ENCODE measurements at regions not wholly inside any gene's neighbourhood (a gene's known extent, or its start where the extent isn't known, plus 50 kb on each side); places are given as distances from the start of the nearest gene placed in this dataset.

- H3K27ac ChIP-seq, result no peak overlapping the region
- TF ChIP-seq, protein P1, sequence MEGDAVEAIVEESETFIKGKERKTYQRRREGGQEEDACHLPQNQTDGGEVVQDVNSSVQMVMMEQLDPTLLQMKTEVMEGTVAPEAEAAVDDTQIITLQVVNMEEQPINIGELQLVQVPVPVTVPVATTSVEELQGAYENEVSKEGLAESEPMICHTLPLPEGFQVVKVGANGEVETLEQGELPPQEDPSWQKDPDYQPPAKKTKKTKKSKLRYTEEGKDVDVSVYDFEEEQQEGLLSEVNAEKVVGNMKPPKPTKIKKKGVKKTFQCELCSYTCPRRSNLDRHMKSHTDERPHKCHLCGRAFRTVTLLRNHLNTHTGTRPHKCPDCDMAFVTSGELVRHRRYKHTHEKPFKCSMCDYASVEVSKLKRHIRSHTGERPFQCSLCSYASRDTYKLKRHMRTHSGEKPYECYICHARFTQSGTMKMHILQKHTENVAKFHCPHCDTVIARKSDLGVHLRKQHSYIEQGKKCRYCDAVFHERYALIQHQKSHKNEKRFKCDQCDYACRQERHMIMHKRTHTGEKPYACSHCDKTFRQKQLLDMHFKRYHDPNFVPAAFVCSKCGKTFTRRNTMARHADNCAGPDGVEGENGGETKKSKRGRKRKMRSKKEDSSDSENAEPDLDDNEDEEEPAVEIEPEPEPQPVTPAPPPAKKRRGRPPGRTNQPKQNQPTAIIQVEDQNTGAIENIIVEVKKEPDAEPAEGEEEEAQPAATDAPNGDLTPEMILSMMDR (IDR thresholded peaks at IDR 0.05), result no peak
- no peak for TF ChIP-seq POLR2A (IDR thresholded peaks at IDR 0.05)
- H3K27me3 ChIP-seq, result no peaks in the 10 kb centered on the region
- DNase-seq, result no peak
- H3K9me3 ChIP-seq, result no peaks in the 10 kb centered on the region
- H3K36me3 ChIP-seq (ENCODE audit: low read depth, missing control alignments), result no peaks in the 10 kb centered on the region
- no peaks in the 10 kb centered on the region for H3K4me1 ChIP-seq
- no peak overlapping the region for H3K4me3 ChIP-seq
- WGBS, 2 donors, result 91 to 96% methylated on average over 3 of the region's 3 CpGs
- intact Hi-C loops (cut with DNase I; ENCODE audit: low total_unique reads), result no loop called here
These were observed 168.1 kb upstream of the HDDC2 start for GRCh38 chr6:125469915-125470314.

GRCh38 chr6:125471667-125472066 lies 169.9 kb upstream of the HDDC2 start:
- no peak for DNase-seq
- Histone ChIP-seq H3K36me3 (ENCODE audit: low read depth, missing control alignments) (no peaks in the 10 kb centered on the region), H3K9me3 (no peaks in the 10 kb centered on the region), H3K27me3 (no peaks in the 10 kb centered on the region), H3K4me3 (no peak overlapping the region), H3K4me1 (no peaks in the 10 kb centered on the region), H3K27ac (no peak overlapping the region)
- WGBS, 2 donors, result 92 to 100% methylated on average over 1 of the region's 1 CpG
- TF ChIP-seq POLR2A (IDR thresholded peaks at IDR 0.05), result no peak
- TF ChIP-seq, protein P1 (IDR thresholded peaks at IDR 0.05), result no peak
- intact Hi-C loops (cut with DNase I; ENCODE audit: low total_unique reads), result no loop called here

DNA sequence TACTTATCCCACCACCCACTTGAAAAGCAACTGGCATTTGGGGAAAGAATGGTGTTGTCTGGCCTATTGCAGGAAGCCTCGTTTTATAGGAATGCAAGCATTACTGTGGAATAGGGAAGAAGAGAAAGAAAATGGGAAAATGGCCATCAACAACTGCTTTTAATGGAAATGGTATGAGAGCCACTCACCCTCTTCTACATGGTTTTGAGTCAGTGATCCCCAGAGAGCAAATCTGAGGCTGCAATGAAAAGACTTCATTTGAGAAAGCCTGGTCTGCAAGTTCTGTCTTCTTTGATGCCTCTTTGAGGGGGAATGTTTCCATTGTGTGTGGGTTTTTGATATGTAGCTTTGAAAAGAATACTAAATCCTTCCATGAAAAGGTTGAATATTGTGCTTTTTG lies 172.3 kb upstream of the HDDC2 start:
- TF ChIP-seq POLR2A (IDR thresholded peaks at IDR 0.05), result no peak
- TF ChIP-seq, protein P1 (IDR thresholded peaks at IDR 0.05), result no peak
- no peak overlapping the region for H3K27ac ChIP-seq
- no peaks in the 10 kb centered on the region for H3K36me3 ChIP-seq (ENCODE audit: low read depth, missing control alignments)
- intact Hi-C loops (cut with DNase I; ENCODE audit: low total_unique reads), result no loop called here
- H3K27me3 ChIP-seq, result no peaks in the 10 kb centered on the region
- no peaks in the 10 kb centered on the region for H3K4me1 ChIP-seq
- no peak overlapping the region for H3K4me3 ChIP-seq
- no peaks in the 10 kb centered on the region for H3K9me3 ChIP-seq
- no peak for DNase-seq
- 58 to 59% methylated on average over 1 of the region's 1 CpG for WGBS, 2 donors

- no peaks in the 10 kb centered on the region for H3K36me3 ChIP-seq (ENCODE audit: low read depth, missing control alignments)
- no peak for DNase-seq
- no peak overlapping the region for H3K27ac ChIP-seq
- H3K9me3 ChIP-seq, result no peaks in the 10 kb centered on the region
- 79 to 81% methylated on average over 4 of the region's 4 CpGs for WGBS, 2 donors
- intact Hi-C loops (cut with DNase I; ENCODE audit: low total_unique reads), result no loop called here
- H3K27me3 ChIP-seq, result no peaks in the 10 kb centered on the region
- no peak overlapping the region for H3K4me3 ChIP-seq
- no peaks in the 10 kb centered on the region for H3K4me1 ChIP-seq
- no peak for TF ChIP-seq POLR2A (IDR thresholded peaks at IDR 0.05)
- TF ChIP-seq, protein P1 (IDR thresholded peaks at IDR 0.05), result no peak
These were observed 175.4 kb upstream of the HDDC2 start for GRCh38 chr6:125477156-125477555.

- no peak for DNase-seq
- no peaks in the 10 kb centered on the region for H3K9me3 ChIP-seq
These were observed 176.1 kb upstream of the HDDC2 start for GRCh38 chr6:125477844-125478243.

More at GRCh38 chr6:125477844-125478243, 176.1 kb upstream of the HDDC2 start:
- WGBS, 2 donors, result 85 to 93% methylated on average over 3 of the region's 3 CpGs
- H3K27ac ChIP-seq, result no peak overlapping the region
- H3K4me1 ChIP-seq, result no peaks in the 10 kb centered on the region
- H3K27me3 ChIP-seq, result no peaks in the 10 kb centered on the region
- no peaks in the 10 kb centered on the region for H3K36me3 ChIP-seq (ENCODE audit: low read depth, missing control alignments)
- TF ChIP-seq, protein P1 (IDR thresholded peaks at IDR 0.05), result no peak
- TF ChIP-seq POLR2A (IDR thresholded peaks at IDR 0.05), result no peak
- intact Hi-C loops (cut with DNase I; ENCODE audit: low total_unique reads), result no loop called here
- no peak overlapping the region for H3K4me3 ChIP-seq
